ENCODE measurements at regions not wholly inside any gene's neighbourhood (a gene's known extent, or its start where the extent isn't known, plus 50 kb on each side); places are given as distances from the start of the nearest gene placed in this dataset.
A peak's percentile ranks its signal among the peaks of the same experiment; 100 is the strongest.

- Histone ChIP-seq H3K27ac (no peak overlapping the region), H3K27me3 (no peaks in the 10 kb centered on the region), H3K4me3 (no peak overlapping the region), H3K4me1 (no peaks in the 10 kb centered on the region), H3K36me3 (no peaks in the 10 kb centered on the region), H3K9me3 (no peaks in the 10 kb centered on the region)
- 68 to 80% methylated on average over 5 of the region's 5 CpGs for WGBS, 2 donors
- intact Hi-C loops (cut with DNase I), result loop anchor here (5.0 kb wide), 1 partner anchor 452 kb away; no protein-coding TSS in a partner anchor
- TF ChIP-seq CTCF (IDR thresholded peaks at IDR 0.05), result no peak
- TF ChIP-seq EP300 (IDR thresholded peaks at IDR 0.05), result no peak
- no peak for TF ChIP-seq POLR2AphosphoS5 (IDR thresholded peaks at IDR 0.05)
- no peak for TF ChIP-seq POLR2A (IDR thresholded peaks at IDR 0.05)
- no peak for DNase-seq
Measured at GRCh38 chrX:138294951-138295350, 416.6 kb downstream of the FGF13 start.

GRCh38 chrX:138298268-138298667 lies 413.2 kb downstream of the FGF13 start:
- no peak overlapping the region for H3K4me3 ChIP-seq
- H3K36me3 ChIP-seq, result no peaks in the 10 kb centered on the region
- H3K27ac ChIP-seq, result no peak overlapping the region
- DNase-seq, result no peak
- no peaks in the 10 kb centered on the region for H3K4me1 ChIP-seq
- intact Hi-C loops (cut with DNase I), result loop anchor here (5.0 kb wide), 1 partner anchor 449 kb away; no protein-coding TSS in a partner anchor
- no peaks in the 10 kb centered on the region for H3K9me3 ChIP-seq
- WGBS, 2 donors, result 58 to 77% methylated on average over 3 of the region's 3 CpGs
- H3K27me3 ChIP-seq, result no peaks in the 10 kb centered on the region
- TF ChIP-seq EP300 (IDR thresholded peaks at IDR 0.05) (no peak), POLR2AphosphoS5 (IDR thresholded peaks at IDR 0.05) (no peak), CTCF (IDR thresholded peaks at IDR 0.05) (peak in 1 of 4 experiments; percentile 18), POLR2A (IDR thresholded peaks at IDR 0.05) (no peak)

GRCh38 chrX:138345801-138346200 lies 365.7 kb downstream of the FGF13 start:
- TF ChIP-seq POLR2A (IDR thresholded peaks at IDR 0.05), result no peak
- no peak for TF ChIP-seq POLR2AphosphoS5 (IDR thresholded peaks at IDR 0.05)
- no peak for TF ChIP-seq CTCF (IDR thresholded peaks at IDR 0.05)
- TF ChIP-seq EP300 (IDR thresholded peaks at IDR 0.05), result no peak
- no peak for DNase-seq

GRCh38 chrX:138349351-138349750 lies 362.2 kb downstream of the FGF13 start:
- no peak overlapping the region for H3K4me3 ChIP-seq
- no peak for TF ChIP-seq EP300 (IDR thresholded peaks at IDR 0.05)
- no peak for TF ChIP-seq POLR2A (IDR thresholded peaks at IDR 0.05)
- no peak for TF ChIP-seq CTCF (IDR thresholded peaks at IDR 0.05)
- TF ChIP-seq POLR2AphosphoS5 (IDR thresholded peaks at IDR 0.05), result no peak
- no peaks in the 10 kb centered on the region for H3K36me3 ChIP-seq
- H3K27ac ChIP-seq, result no peak overlapping the region
- no peaks in the 10 kb centered on the region for H3K4me1 ChIP-seq
- DNase-seq, result no peak
- H3K27me3 ChIP-seq, result no peaks in the 10 kb centered on the region
- 57 to 70% methylated on average over 3 of the region's 3 CpGs for WGBS, 2 donors
- no peaks in the 10 kb centered on the region for H3K9me3 ChIP-seq
- intact Hi-C loops (cut with DNase I), result no loop called here

More at GRCh38 chrX:138345801-138346200, 365.7 kb downstream of the FGF13 start:
- H3K4me1 ChIP-seq, result no peaks in the 10 kb centered on the region
- H3K27me3 ChIP-seq, result no peaks in the 10 kb centered on the region
- H3K36me3 ChIP-seq, result no peaks in the 10 kb centered on the region
- H3K27ac ChIP-seq, result no peak overlapping the region
- no peak overlapping the region for H3K4me3 ChIP-seq
- intact Hi-C loops (cut with DNase I), result no loop called here
- H3K9me3 ChIP-seq, result no peaks in the 10 kb centered on the region

- DNase-seq, result no peak
- no peaks in the 10 kb centered on the region for H3K36me3 ChIP-seq
- no peak overlapping the region for H3K27ac ChIP-seq
- intact Hi-C loops (cut with DNase I), result no loop called here
- TF ChIP-seq POLR2AphosphoS5 (IDR thresholded peaks at IDR 0.05), result no peak
- no peak for TF ChIP-seq EP300 (IDR thresholded peaks at IDR 0.05)
- TF ChIP-seq CTCF (IDR thresholded peaks at IDR 0.05), result no peak
- TF ChIP-seq POLR2A (IDR thresholded peaks at IDR 0.05), result no peak
- no peaks in the 10 kb centered on the region for H3K4me1 ChIP-seq
- H3K4me3 ChIP-seq, result no peak overlapping the region
- H3K9me3 ChIP-seq, result no peaks in the 10 kb centered on the region
- H3K27me3 ChIP-seq, result no peaks in the 10 kb centered on the region
- 92 to 96% methylated on average over 2 of the region's 2 CpGs for WGBS, 2 donors
Measured at GRCh38 chrX:138378876-138379275, 332.6 kb downstream of the FGF13 start.
